H9 (cell line): ENCODE measurements at regions not wholly inside any gene's neighbourhood (a gene's known extent, or its start where the extent isn't known, plus 50 kb on each side); places are given as distances from the start of the nearest gene placed in this dataset.

Experiments
- DNase-seq: peaks from one replicate; pipeline ENCODE4 v3.0.0-alpha.2; 2017
- H2AFZ ChIP-seq: one replicate; pipeline ENCODE4 v1.6.1; 2013; ENCODE audit warnings: mild to moderate bottlenecking, low read length, control low read depth, moderate library complexity
- H2AK5ac ChIP-seq: 2 replicates; pipeline ENCODE4 v1.6.1; 2013; ENCODE audit warnings: low read length, control low read depth, mixed read lengths; ENCODE audit not compliant: insufficient read length
- H2BK120ac ChIP-seq: one replicate; pipeline ENCODE4 v1.6.1; 2013; ENCODE audit warnings: low read depth, mild to moderate bottlenecking, low read length, control low read depth, inconsistent platforms; ENCODE audit not compliant: poor library complexity, severe bottlenecking
- H2BK12ac ChIP-seq: 2 replicates; pipeline ENCODE4 v1.6.1; 2013; ENCODE audit warnings: low read length, control low read depth, mixed read lengths, low read depth; ENCODE audit not compliant: insufficient read length
- H2BK15ac ChIP-seq: 2 replicates; pipeline ENCODE4 v1.6.1; 2013; ENCODE audit warnings: low read depth, low read length, control low read depth
- H2BK20ac ChIP-seq: one replicate; pipeline ENCODE4 v1.6.1; 2013; ENCODE audit warnings: low read depth, mild to moderate bottlenecking, low read length, control low read depth, inconsistent platforms; ENCODE audit not compliant: poor library complexity, severe bottlenecking
- H2BK5ac ChIP-seq: 2 replicates; pipeline ENCODE4 v1.6.1; 2013; ENCODE audit warnings: low read length, control low read depth, mixed read lengths; ENCODE audit not compliant: insufficient read length
- H3K14ac ChIP-seq: 2 replicates; pipeline ENCODE4 v1.6.1; 2013; ENCODE audit warnings: low read length, control low read depth; ENCODE audit not compliant: insufficient read depth
- H3K18ac ChIP-seq: 2 replicates; pipeline ENCODE4 v1.6.1; 2013; ENCODE audit warnings: low read depth, mild to moderate bottlenecking, mixed read lengths, low read length, control low read depth; ENCODE audit not compliant: insufficient read length
- H3K23ac ChIP-seq: 2 replicates; pipeline ENCODE4 v1.6.1; 2013; ENCODE audit warnings: low read length, control low read depth, mixed read lengths, low read depth; ENCODE audit not compliant: insufficient read length
- H3K23me2 ChIP-seq: 2 replicates; pipeline ENCODE4 v1.6.1; 2013; ENCODE audit warnings: low read depth, mild to moderate bottlenecking, mixed read lengths, low read length, control low read depth; ENCODE audit not compliant: insufficient read length, poor library complexity, severe bottlenecking
- H3K27ac ChIP-seq: 2 replicates; pipeline ENCODE4 v1.5.1; 2013; ENCODE audit warnings: low read length, control low read depth, mixed read lengths, low read depth; ENCODE audit not compliant: insufficient read length
- H3K27me3 ChIP-seq: 2 replicates; pipeline ENCODE4 v1.6.1; 2013; ENCODE audit warnings: low read length, control low read depth, inconsistent platforms; ENCODE audit not compliant: insufficient read depth
- H3K4ac ChIP-seq: 2 replicates; pipeline ENCODE4 v1.6.1; 2013; ENCODE audit warnings: low read depth, mild to moderate bottlenecking, control low read depth, inconsistent platforms, low read length, moderate library complexity
- H3K4me1 ChIP-seq: 2 replicates; pipeline ENCODE4 v1.6.1; 2013; ENCODE audit warnings: low read length, control low read depth, inconsistent platforms; ENCODE audit not compliant: insufficient read depth
- H3K4me2 ChIP-seq: 2 replicates; pipeline ENCODE4 v1.6.1; 2013; ENCODE audit warnings: low read length, control low read depth, mixed read lengths; ENCODE audit not compliant: insufficient read length, insufficient read depth
- H3K56ac ChIP-seq: 2 replicates; pipeline ENCODE4 v1.6.1; 2013; ENCODE audit warnings: low read depth, mild to moderate bottlenecking, mixed read lengths, low read length, control low read depth; ENCODE audit not compliant: insufficient read length
- H3K79me1 ChIP-seq: 2 replicates; pipeline ENCODE4 v1.6.1; 2013; ENCODE audit warnings: low read depth, mild to moderate bottlenecking, moderate library complexity, low read length, control low read depth, inconsistent platforms; ENCODE audit not compliant: insufficient read depth, poor library complexity, severe bottlenecking
- H3K79me2 ChIP-seq: 2 replicates; pipeline ENCODE4 v1.6.1; 2013; ENCODE audit warnings: low read length, control low read depth, inconsistent platforms; ENCODE audit not compliant: insufficient read depth
- H3K9ac ChIP-seq: 2 replicates; pipeline ENCODE4 v1.6.1; 2013; ENCODE audit warnings: low read length, control low read depth, mixed read lengths; ENCODE audit not compliant: insufficient read length; ENCODE audit errors: extremely low read depth
- H3K9me3 ChIP-seq: one replicate; pipeline ENCODE4 v1.6.1; 2013; ENCODE audit warnings: low read depth, low read length, inconsistent platforms; ENCODE audit not compliant: control insufficient read depth
- H3T11ph ChIP-seq: one replicate; pipeline ENCODE4 v1.6.1; 2013; ENCODE audit warnings: mild to moderate bottlenecking, low read length, control low read depth, inconsistent platforms
- H4K20me1 ChIP-seq: one replicate; pipeline ENCODE4 v1.6.1; 2013; ENCODE audit not compliant: control insufficient read depth, insufficient read length, insufficient read depth
- H4K5ac ChIP-seq: 2 replicates; pipeline ENCODE4 v1.6.1; 2013; ENCODE audit warnings: low read depth, mild to moderate bottlenecking, mixed read lengths, low read length, control low read depth; ENCODE audit not compliant: insufficient read length
- H4K8ac ChIP-seq: replicated peaks from 2 replicates; pipeline ENCODE4 v1.6.1; 2013; ENCODE audit warnings: low read length, control low read depth, mixed read lengths, low read depth; ENCODE audit not compliant: insufficient read length
- H4K91ac ChIP-seq: 2 replicates; pipeline ENCODE4 v1.6.1; 2013; ENCODE audit warnings: low read depth, mild to moderate bottlenecking, moderate library complexity, mixed read lengths, low read length, control low read depth; ENCODE audit not compliant: insufficient read length
- H3K27ac Mint-ChIP-seq, 3 experiments: 2 replicates in 2 of 3; 3 replicates in 1 of 3; pipeline ENCODE4 v1.8.0; 2020 to 2021; ENCODE audit warnings: mixed read lengths in 3 of 3, mild to moderate bottlenecking in 1 of 3, moderate library complexity in 1 of 3
- H3K27me3 Mint-ChIP-seq: 2 replicates; pipeline ENCODE4 v1.8.0; 2021; ENCODE audit warnings: low read depth, mild to moderate bottlenecking, moderate library complexity, mixed read lengths
- H3K36me3 Mint-ChIP-seq, 3 experiments: 2 replicates in 2 of 3; 3 replicates in 1 of 3; pipeline ENCODE4 v1.8.0; 2020 to 2021; ENCODE audit warnings: low read depth in 3 of 3, mixed read lengths in 3 of 3; ENCODE audit not compliant: insufficient read depth in 1 of 3
- H3K4me1 Mint-ChIP-seq, 2 experiments: 2 replicates each; pipeline ENCODE4 v1.8.0; 2020; ENCODE audit warnings: mixed read lengths in 2 of 2
- H3K4me3 Mint-ChIP-seq, 2 experiments: 2 replicates in 1 of 2; 3 replicates in 1 of 2; pipeline ENCODE4 v1.8.0; 2020 to 2021; ENCODE audit warnings: mild to moderate bottlenecking in 2 of 2, mixed read lengths in 2 of 2, moderate library complexity in 1 of 2
- H3K9me3 Mint-ChIP-seq, 2 experiments: 2 replicates in 1 of 2; 3 replicates in 1 of 2; pipeline ENCODE4 v1.8.0; 2020; ENCODE audit warnings: mild to moderate bottlenecking in 2 of 2, mixed read lengths in 2 of 2, moderate library complexity in 1 of 2
- CTCF ChIP-seq: fragments of 200-600 bp; sonication (generic); conservative IDR thresholded peaks from 3 replicates; pipeline ENCODE4 v1.8.0; 2021; ENCODE audit warnings: antibody characterized with exemption, mild to moderate bottlenecking
- WGBS: extraction: QIAGEN DNeasy Blood & Tissue Kit; methylation state at CpG from one replicate; pipeline ENCODE4 v1.1.7; 2013; ENCODE audit warnings: missing lambda C conversion rate, low lambda C conversion rate, mixed read lengths; ENCODE audit not compliant: insufficient read length; ENCODE audit errors: extremely low coverage; 5-methylcytosine and 5-hydroxymethylcytosine counted together

GRCh38 chr2:82674652-82675051 is 1784.4 kb downstream of the SUCLG1 start:
- no peak for TF ChIP-seq CTCF
- no peak overlapping the region for H4K91ac ChIP-seq
- Mint-ChIP-seq H3K4me3 (no peak overlapping the region), H3K9me3 (peaks cover 3 to 7% of the 10 kb centered on the region in 2 experiments; a peak in 2 of 5 replicates), H3K4me1 (no peaks in the 10 kb centered on the region), H3K27me3 (no peaks in the 10 kb centered on the region), H3K36me3 (no peaks in the 10 kb centered on the region; a peak in 1 of 7 replicates), H3K27ac (no peak overlapping the region)
- no peak overlapping the region for H3T11ph ChIP-seq
- WGBS = no CpG with 5 or more reads among the region's 3 CpGs
- H2BK15ac ChIP-seq = no peak overlapping the region
- H2BK12ac ChIP-seq = no peak overlapping the region
- H3K9ac ChIP-seq = no peak overlapping the region
- no peak overlapping the region for H3K4me2 ChIP-seq
- no peaks in the 10 kb centered on the region for H3K9me3 ChIP-seq
- no peak overlapping the region for H2BK20ac ChIP-seq
- H3K27me3 ChIP-seq = no peaks in the 10 kb centered on the region
- H4K20me1 ChIP-seq = no peaks in the 10 kb centered on the region
- no peak for DNase-seq
- H3K23me2 ChIP-seq = no peaks in the 10 kb centered on the region
- no peak overlapping the region for H2BK5ac ChIP-seq
- H3K79me1 ChIP-seq = no peaks in the 10 kb centered on the region
- no peak overlapping the region for H3K14ac ChIP-seq
- no peak overlapping the region for H4K8ac ChIP-seq
- no peak overlapping the region for H3K27ac ChIP-seq
- no peaks in the 10 kb centered on the region for H3K4me1 ChIP-seq
- H2AK5ac ChIP-seq = no peak overlapping the region
- H3K4ac ChIP-seq = no peak overlapping the region
- no peak overlapping the region for H4K5ac ChIP-seq
- no peak overlapping the region for H3K23ac ChIP-seq
- no peak overlapping the region for H3K18ac ChIP-seq
- no peaks in the 10 kb centered on the region for H3K79me2 ChIP-seq
- H3K56ac ChIP-seq = no peak overlapping the region
- no peak overlapping the region for H2AFZ ChIP-seq
- H2BK120ac ChIP-seq = no peak overlapping the region
